ENCODE measurements at regions not wholly inside any gene's neighbourhood (a gene's known extent, or its start where the extent isn't known, plus 50 kb on each side); places are given as distances from the start of the nearest gene placed in this dataset.

- TF ChIP-seq CTCF (IDR thresholded peaks at IDR 0.05) (peak in 3 of 6 experiments; percentile 8 to 54 (median 27)), POLR2A (IDR thresholded peaks at IDR 0.05) (no peak)
Observed at GRCh38 chr12:89859508-89860220, 151.0 kb upstream of the ATP2B1 start.
